IMR-90 (cell line): ENCODE measurements at regions not wholly inside any gene's neighbourhood (a gene's known extent, or its start where the extent isn't known, plus 50 kb on each side); places are given as distances from the start of the nearest gene placed in this dataset.

Experiments used
- ATAC-seq: fragments of 200-7000 bp; cut with Tn5 transposase; 2 replicates; pipeline ENCODE4 v1.9.1; 2020; ENCODE audit warnings: low read depth, mild to moderate bottlenecking, moderate library complexity
- BruUV-seq: library from RNA; stranded (reverse); fragments of 400-500 nt; replicated peaks from 2 replicates; lab custom pipeline; 2021; lab: Mats Ljungman, UMichigan
- CTCF ChIA-PET: fragments of 300-600 bp; formaldehyde crosslinking; extraction: SDS; loops from one replicate; lab custom pipeline; 2021; ENCODE audit warnings: antibody characterized with exemption; lab: Yijun Ruan, JAX
- POLR2A ChIA-PET: fragments of 300-600 bp; sonication (Branson Sonifier 250); formaldehyde crosslinking; loops from one replicate; lab custom pipeline; 2022; ENCODE audit warnings: antibody characterized with exemption; ENCODE audit not compliant: unreplicated experiment; lab: Charles Lee
- DNase-seq: peaks from one replicate; pipeline ENCODE4 v3.0.0; 2013
- H2AFZ ChIP-seq: replicated peaks from 2 replicates; pipeline ENCODE3; 2013; ENCODE audit warnings: low read length, mild to moderate bottlenecking; ENCODE audit not compliant: poor library complexity
- H2AK5ac ChIP-seq: 2 replicates; pipeline ENCODE4 v1.6.1; 2013; ENCODE audit warnings: low read depth, low read length, inconsistent platforms
- H2AK9ac ChIP-seq: replicated peaks from 2 replicates; pipeline ENCODE3; 2013; ENCODE audit warnings: mild to moderate bottlenecking, low read depth, low read length, moderate library complexity; ENCODE audit not compliant: poor library complexity
- H2BK120ac ChIP-seq: 2 replicates; pipeline ENCODE4 v1.6.1; 2013; ENCODE audit warnings: low read depth, low read length, inconsistent platforms
- H2BK15ac ChIP-seq: 3 replicates; pipeline ENCODE4 v1.6.1; 2013; ENCODE audit warnings: low read depth, low read length, inconsistent platforms
- H2BK20ac ChIP-seq: 2 replicates; pipeline ENCODE4 v1.6.1; 2013; ENCODE audit warnings: low read depth, mild to moderate bottlenecking, inconsistent platforms, low read length, moderate library complexity
- H2BK5ac ChIP-seq: 2 replicates; pipeline ENCODE4 v1.6.1; 2013; ENCODE audit warnings: mild to moderate bottlenecking, low read depth, low read length, inconsistent platforms; ENCODE audit not compliant: poor library complexity, severe bottlenecking
- H3K14ac ChIP-seq: replicated peaks from 2 replicates; pipeline ENCODE4 v1.6.1; 2013; ENCODE audit warnings: low read depth, low read length, inconsistent platforms
- H3K18ac ChIP-seq: 2 replicates; pipeline ENCODE4 v1.6.1; 2013; ENCODE audit warnings: low read depth, low read length, control low read depth
- H3K23ac ChIP-seq: 2 replicates; pipeline ENCODE4 v1.6.1; 2013; ENCODE audit warnings: low read depth, low read length, inconsistent platforms
- H3K27ac ChIP-seq: 2 replicates; pipeline ENCODE4 v1.5.1; 2013; ENCODE audit warnings: mild to moderate bottlenecking, control low read depth, low read length; ENCODE audit not compliant: insufficient read depth
- H3K27me3 ChIP-seq: 2 replicates; pipeline ENCODE4 v1.6.1; 2013; ENCODE audit warnings: low read length; ENCODE audit not compliant: control insufficient read depth, insufficient read depth
- H3K36me3 ChIP-seq: 2 replicates; pipeline ENCODE4 v1.6.1; 2013; ENCODE audit warnings: low read length, mixed read lengths; ENCODE audit not compliant: control insufficient read depth, insufficient read depth
- H3K4ac ChIP-seq: 2 replicates; pipeline ENCODE4 v1.6.1; 2013; ENCODE audit warnings: low read depth, low read length, inconsistent platforms
- H3K4me1 ChIP-seq: 2 replicates; pipeline ENCODE4 v1.6.1; 2013; ENCODE audit warnings: low read length, mixed read lengths; ENCODE audit not compliant: control insufficient read depth, insufficient read depth
- H3K4me2 ChIP-seq: 2 replicates; pipeline ENCODE4 v1.6.1; 2013; ENCODE audit warnings: low read depth, mild to moderate bottlenecking, control low read depth, low read length, moderate library complexity
- H3K4me3 ChIP-seq: 2 replicates; pipeline ENCODE4 v1.5.1; 2013; ENCODE audit warnings: low read depth, mild to moderate bottlenecking, control low read depth, low read length, moderate library complexity; ENCODE audit not compliant: insufficient read depth
- H3K56ac ChIP-seq: 2 replicates; pipeline ENCODE4 v1.6.1; 2013; ENCODE audit warnings: low read length, inconsistent platforms; ENCODE audit not compliant: insufficient read depth; ENCODE audit errors: extremely low read depth
- H3K79me1 ChIP-seq, 2 experiments: 2 replicates each; pipeline ENCODE4 v1.6.1; 2013; ENCODE audit warnings: low read length in 2 of 2, inconsistent platforms in 1 of 2, low read depth in 1 of 2
- H3K9ac ChIP-seq: 2 replicates; pipeline ENCODE4 v1.6.1; 2013; ENCODE audit warnings: low read depth, low read length, control low read depth
- H3K9me1 ChIP-seq: 2 replicates; pipeline ENCODE4 v1.6.1; 2013; ENCODE audit warnings: low read length, inconsistent platforms; ENCODE audit not compliant: insufficient read depth
- H3K9me3 ChIP-seq: 2 replicates; pipeline ENCODE4 v1.6.1; 2013; ENCODE audit warnings: low read length; ENCODE audit not compliant: control insufficient read depth, insufficient read depth
- H4K20me1 ChIP-seq: 2 replicates; pipeline ENCODE4 v1.6.1; 2013; ENCODE audit warnings: low read length, inconsistent platforms; ENCODE audit not compliant: insufficient read depth
- H4K5ac ChIP-seq: 2 replicates; pipeline ENCODE4 v1.6.1; 2013; ENCODE audit warnings: mild to moderate bottlenecking, low read depth, low read length, control low read depth
- H4K8ac ChIP-seq, 2 experiments: 2 replicates each; pipeline ENCODE4 v1.6.1; 2013; ENCODE audit warnings: low read depth in 2 of 2, low read length in 2 of 2, control low read depth in 1 of 2, inconsistent platforms in 1 of 2
- H4K91ac ChIP-seq: 2 replicates; pipeline ENCODE4 v1.6.1; 2013; ENCODE audit warnings: low read depth, low read length, inconsistent platforms; ENCODE audit not compliant: insufficient read depth
- BHLHE40 ChIP-seq: fragments of 150-350 bp; IDR thresholded peaks from 2 replicates; pipeline ENCODE4 v1.6.1; 2016; ENCODE audit warnings: mild to moderate bottlenecking, low read depth, low read length
- CEBPB ChIP-seq: IDR thresholded peaks from 2 replicates; pipeline ENCODE4 v1.6.1; 2012; ENCODE audit warnings: low read depth, low read length, improper control_type of control experiment
- CHD1 ChIP-seq: IDR thresholded peaks from 2 replicates; pipeline ENCODE4 v1.6.1; 2012; ENCODE audit warnings: low read depth, low read length, improper control_type of control experiment
- FOS ChIP-seq: fragments of 150-350 bp; IDR thresholded peaks from 2 replicates; pipeline ENCODE4 v1.6.1; 2016; ENCODE audit warnings: low read depth, low read length
- MXI1 ChIP-seq: IDR thresholded peaks from 2 replicates; pipeline ENCODE4 v1.6.1; 2012; ENCODE audit warnings: low read depth, mild to moderate bottlenecking, low read length, moderate library complexity, borderline replicate concordance
- POLR2A ChIP-seq: IDR thresholded peaks from 2 replicates; pipeline ENCODE4 v1.6.1; 2012; ENCODE audit warnings: mild to moderate bottlenecking, low read depth, low read length
- RCOR1 ChIP-seq: IDR thresholded peaks from 2 replicates; pipeline ENCODE4 v1.6.1; 2012; ENCODE audit warnings: mild to moderate bottlenecking, low read length, improper control_type of control experiment; ENCODE audit not compliant: insufficient replicate concordance
- RFX5 ChIP-seq: IDR thresholded peaks from 2 replicates; pipeline ENCODE4 v1.8.0; 2012; ENCODE audit warnings: low read depth, mild to moderate bottlenecking, low read length, moderate library complexity
- USF2 ChIP-seq: fragments of 150-350 bp; IDR thresholded peaks from 2 replicates; pipeline ENCODE4 v1.6.1; 2017; ENCODE audit warnings: mild to moderate bottlenecking, antibody characterized with exemption, low read length, low read depth
- WGBS, 2 experiments: methylation state at CpG; one replicate each; pipeline versions ENCODE4 v1.1.5 to v1.1.7; 2013; ENCODE audit warnings: missing lambda C conversion rate in 2 of 2; ENCODE audit not compliant: insufficient read length in 1 of 2; ENCODE audit errors: extremely low coverage in 2 of 2; 5-methylcytosine and 5-hydroxymethylcytosine counted together
- dilution Hi-C: fragments of 300-500 bp; cut with HindIII; formaldehyde crosslinking; loops from one replicate; pipeline ENCODE4 v1.14.3; 2018; ENCODE audit warnings: low sequenced_read_pairs; ENCODE audit not compliant: unreplicated experiment
- in situ Hi-C: fragments of 300-500 bp; cut with MboI; formaldehyde crosslinking; loops from 3 replicates; pipeline ENCODE4 v1.14.3; 2019; ENCODE audit warnings: low sequenced_read_pairs, inconsistent platforms, mixed read lengths
- intact Hi-C: fragments of 100-400 bp; cut with micrococcal nuclease; formaldehyde crosslinking; loops from 2 replicates; pipeline ENCODE4 v1.10.0; 2022

DNA sequence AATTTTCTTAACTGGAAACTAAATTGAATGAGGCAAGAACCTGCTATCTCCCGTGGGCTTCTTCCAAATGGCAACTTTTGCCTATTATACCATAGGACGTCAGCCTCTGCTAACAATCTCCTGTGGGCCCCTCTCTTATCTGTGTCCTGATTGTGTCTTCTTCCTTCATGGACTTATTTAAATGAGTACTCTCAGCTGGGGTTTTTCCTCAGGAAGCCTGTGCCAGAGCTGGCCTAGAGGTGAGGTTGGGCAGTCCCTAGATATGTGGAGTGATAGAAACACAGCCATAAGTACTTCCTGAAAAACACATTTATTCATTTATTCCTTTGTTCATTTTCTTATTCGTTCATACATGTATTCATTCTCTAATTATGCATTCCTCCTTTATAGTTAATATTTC lies 712.5 kb upstream of the SLIT2 start:
- H3K56ac ChIP-seq = no peak overlapping the region
- no peaks in the 10 kb centered on the region for H3K9me1 ChIP-seq
- H3K18ac ChIP-seq = no peak overlapping the region
- dilution Hi-C loops = no loop called here
- H4K91ac ChIP-seq = no peak overlapping the region
- H2BK5ac ChIP-seq = no peak overlapping the region
- no peak overlapping the region for H2BK20ac ChIP-seq
- no peaks in the 10 kb centered on the region for H3K9me3 ChIP-seq
- no peaks in the 10 kb centered on the region for H3K4me1 ChIP-seq
- no peak for ATAC-seq
- no peak overlapping the region for H3K4me2 ChIP-seq
- POLR2A ChIA-PET = no interaction called here
- H3K14ac ChIP-seq = no peak overlapping the region
- H3K9ac ChIP-seq = no peak overlapping the region
- H2BK120ac ChIP-seq = no peak overlapping the region
- H2BK15ac ChIP-seq = no peak overlapping the region
- H2AK5ac ChIP-seq = no peak overlapping the region
- no peak overlapping the region for H3K27ac ChIP-seq
- no peak overlapping the region for H3K23ac ChIP-seq
- H2AFZ ChIP-seq = no peak overlapping the region
- CTCF ChIA-PET = no interaction called here
- no peak overlapping the region for H2AK9ac ChIP-seq
- H3K79me1 ChIP-seq = no peaks in the 10 kb centered on the region
- H3K27me3 ChIP-seq = no peaks in the 10 kb centered on the region
- no peak for TF ChIP-seq RFX5
- no peak for TF ChIP-seq MXI1
- no peak for TF ChIP-seq CEBPB
- no peak for TF ChIP-seq BHLHE40
- TF ChIP-seq RCOR1 = no peak
- TF ChIP-seq POLR2A = no peak
- no peak for TF ChIP-seq CHD1
- TF ChIP-seq USF2 = no peak
- no peak for TF ChIP-seq FOS
- no peak overlapping the region for H4K5ac ChIP-seq
- H3K4ac ChIP-seq = no peak overlapping the region
- in situ Hi-C loops = no loop called here
- WGBS, 2 experiments = no CpG with 5 or more reads among the region's 3 CpGs
- no peak for DNase-seq
- no peaks in the 10 kb centered on the region for H3K36me3 ChIP-seq
- intact Hi-C loops = no loop called here
- BruUV-seq = no TSS peak
- H4K8ac ChIP-seq = no peak overlapping the region
- no peak overlapping the region for H3K4me3 ChIP-seq
- H4K20me1 ChIP-seq = no peaks in the 10 kb centered on the region
